HFF-Myc (cell line): ENCODE measurements at regions not wholly inside any gene's neighbourhood (a gene's known extent, or its start where the extent isn't known, plus 50 kb on each side); places are given as distances from the start of the nearest gene placed in this dataset.

Source experiments
- DNase-seq: peaks from one replicate; pipeline ENCODE4 v3.0.0-alpha.2; 2011; ENCODE audit warnings: low read depth; ENCODE audit errors: extremely low read depth
- H3K4me3 ChIP-seq: replicated peaks from 2 replicates; pipeline ENCODE4 v1.5.1; 2011; ENCODE audit warnings: low read depth, mild to moderate bottlenecking, control low read depth, low read length
- CTCF ChIP-seq: IDR thresholded peaks from 2 replicates; pipeline ENCODE4 v1.5.1; 2012; ENCODE audit warnings: mild to moderate bottlenecking, low read depth, low read length, control low read depth; ENCODE audit errors: missing control alignments

- TF ChIP-seq CTCF = no peak
These were observed 447.3 kb downstream of the C4orf33 start for GRCh38 chr4:129543299-129543698.

GRCh38 chr4:129545599-129546278 lies 449.8 kb downstream of the C4orf33 start:
- DNase-seq = no peak
- no peak for TF ChIP-seq CTCF
- no peak overlapping the region for H3K4me3 ChIP-seq

More at GRCh38 chr4:129543299-129543698, 447.3 kb downstream of the C4orf33 start:
- H3K4me3 ChIP-seq = no peak overlapping the region
- DNase-seq = no peak

DNA sequence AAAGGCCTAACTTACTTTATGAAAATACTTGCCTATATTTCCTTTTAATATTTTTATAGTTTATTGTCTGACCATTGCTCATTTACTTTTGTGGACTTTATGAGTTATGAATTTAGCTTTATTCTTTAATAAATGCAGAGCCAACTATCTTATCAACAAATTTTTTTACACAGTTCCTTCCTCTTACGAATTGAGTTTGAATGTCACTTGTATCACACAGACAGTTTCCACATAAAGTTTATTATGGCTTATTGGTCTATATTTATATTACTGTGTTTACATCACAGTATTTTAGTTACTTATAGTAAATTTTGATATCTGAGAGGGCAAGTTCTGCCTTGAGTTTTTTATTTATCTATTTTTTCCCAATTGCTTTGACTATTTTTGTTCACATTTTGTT lies 450.6 kb downstream of the C4orf33 start:
- TF ChIP-seq CTCF = no peak
- no peak overlapping the region for H3K4me3 ChIP-seq
- DNase-seq = no peak

- no peak for DNase-seq
- TF ChIP-seq CTCF = no peak
- no peak overlapping the region for H3K4me3 ChIP-seq
These were observed 454.4 kb downstream of the C4orf33 start for GRCh38 chr4:129550281-129550785.

DNA sequence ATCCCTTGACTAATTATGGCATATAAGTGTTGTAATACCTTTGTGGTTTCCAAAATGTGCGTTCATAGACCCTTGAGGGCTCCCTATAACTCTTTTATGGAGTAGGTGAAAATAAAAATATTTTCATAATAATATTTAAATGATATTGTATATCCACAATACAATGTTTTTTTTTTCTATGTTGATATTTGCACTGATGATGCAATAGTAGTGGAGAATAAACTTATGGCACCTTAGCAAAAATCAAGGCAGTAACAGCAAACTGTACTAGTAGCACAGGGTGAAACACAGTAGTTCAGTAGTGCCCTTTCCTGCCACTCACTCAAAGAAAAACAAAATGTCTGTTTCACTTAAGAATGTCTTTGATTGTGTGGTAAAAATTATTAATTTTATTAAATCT lies 465.3 kb downstream of the C4orf33 start:
- no peak for TF ChIP-seq CTCF
- DNase-seq = no peak
- H3K4me3 ChIP-seq = no peak overlapping the region

GRCh38 chr4:129561886-129562671 lies 466.1 kb downstream of the C4orf33 start:
- TF ChIP-seq CTCF = no peak
- DNase-seq = no peak
- no peak overlapping the region for H3K4me3 ChIP-seq
